Neuronal stem cell (in vitro differentiated cells): ENCODE measurements at regions not wholly inside any gene's neighbourhood (a gene's known extent, or its start where the extent isn't known, plus 50 kb on each side); places are given as distances from the start of the nearest gene placed in this dataset.
A peak's percentile ranks its signal among the peaks of the same experiment; 100 is the strongest.

Source experiments
- DNase-seq: peaks from one replicate; pipeline ENCODE4 v3.0.0-alpha.2; 2013; ENCODE audit warnings: low spot score
- H2AFZ ChIP-seq: one replicate; pipeline ENCODE4 v1.6.1; 2013; ENCODE audit warnings: mild to moderate bottlenecking, low read length, inconsistent platforms
- H2AK5ac ChIP-seq: 2 replicates; pipeline ENCODE4 v1.6.1; 2013; ENCODE audit warnings: low read depth, mild to moderate bottlenecking, inconsistent platforms, low read length, moderate library complexity, mixed read lengths
- H2BK120ac ChIP-seq: 2 replicates; pipeline ENCODE4 v1.6.1; 2013; ENCODE audit warnings: low read depth, mild to moderate bottlenecking, inconsistent platforms, low read length, moderate library complexity, mixed read lengths
- H2BK12ac ChIP-seq: one replicate; pipeline ENCODE4 v1.6.1; 2013; ENCODE audit warnings: low read length, inconsistent platforms
- H2BK15ac ChIP-seq: 2 replicates; pipeline ENCODE4 v1.6.1; 2013; ENCODE audit warnings: mild to moderate bottlenecking, low read length, inconsistent platforms, mixed read lengths
- H2BK5ac ChIP-seq: one replicate; pipeline ENCODE4 v1.6.1; 2013; ENCODE audit warnings: inconsistent platforms, mild to moderate bottlenecking, low read length, moderate library complexity
- H3K14ac ChIP-seq: one replicate; pipeline ENCODE4 v1.6.1; 2013; ENCODE audit warnings: low read length, inconsistent platforms
- H3K18ac ChIP-seq: 2 replicates; pipeline ENCODE4 v1.6.1; 2013; ENCODE audit warnings: low read length, inconsistent platforms
- H3K23ac ChIP-seq: 2 replicates; pipeline ENCODE4 v1.6.1; 2013; ENCODE audit warnings: low read depth, mild to moderate bottlenecking, mixed read lengths, low read length, inconsistent platforms; ENCODE audit not compliant: poor library complexity
- H3K27ac ChIP-seq: replicated peaks from 3 replicates; pipeline ENCODE4 v1.5.1; 2013; ENCODE audit warnings: low read length, inconsistent platforms
- H3K27me3 ChIP-seq, 3 experiments: 2 replicates each; pipeline ENCODE4 v1.6.1; 2013; ENCODE audit warnings: low read length in 3 of 3, mild to moderate bottlenecking in 2 of 3, inconsistent platforms in 1 of 3, low read depth in 1 of 3, mixed read lengths in 1 of 3, moderate library complexity in 1 of 3; ENCODE audit not compliant: control insufficient read depth in 3 of 3, insufficient read depth in 3 of 3
- H3K36me3 ChIP-seq, 2 donors: replicated peaks in 1 of 2; 2 replicates each; pipeline ENCODE4 v1.6.1; 2013; ENCODE audit warnings: low read length in 2 of 2; ENCODE audit not compliant: control insufficient read depth in 2 of 2, insufficient read depth in 2 of 2
- H3K4ac ChIP-seq: 2 replicates; pipeline ENCODE4 v1.6.1; 2013; ENCODE audit warnings: inconsistent platforms, mild to moderate bottlenecking, low read length, moderate library complexity
- H3K4me1 ChIP-seq, 2 donors: 1 replicate in 1 of 2; 2 replicates in 1 of 2; pipeline ENCODE4 v1.6.1; 2013; ENCODE audit warnings: low read length in 2 of 2, low read depth in 1 of 2; ENCODE audit not compliant: control insufficient read depth in 2 of 2, insufficient read depth in 1 of 2
- H3K4me2 ChIP-seq: one replicate; pipeline ENCODE4 v1.6.1; 2013; ENCODE audit warnings: mild to moderate bottlenecking, low read length, inconsistent platforms; ENCODE audit not compliant: insufficient read depth, poor library complexity, severe bottlenecking
- H3K4me3 ChIP-seq, 2 donors: 2 replicates each; pipeline ENCODE4 v1.5.1; 2013; ENCODE audit warnings: low read length in 2 of 2, mild to moderate bottlenecking in 2 of 2, inconsistent platforms in 1 of 2, moderate library complexity in 1 of 2
- H3K79me1 ChIP-seq: one replicate; pipeline ENCODE4 v1.6.1; 2013; ENCODE audit warnings: low read depth, mild to moderate bottlenecking, inconsistent platforms, low read length, moderate library complexity
- H3K9ac ChIP-seq: one replicate; pipeline ENCODE4 v1.6.1; 2013; ENCODE audit warnings: mild to moderate bottlenecking, low read depth, low read length, inconsistent platforms; ENCODE audit not compliant: poor library complexity
- H3K9me3 ChIP-seq, 2 donors: replicated peaks in 1 of 2; 2 replicates each; pipeline versions ENCODE3 to v1.6.1; 2013; ENCODE audit warnings: low read length in 2 of 2, mild to moderate bottlenecking in 2 of 2, inconsistent platforms in 1 of 2, low read depth in 1 of 2, mixed read lengths in 1 of 2, moderate library complexity in 1 of 2; ENCODE audit not compliant: control insufficient read depth in 2 of 2, insufficient read depth in 1 of 2
- H4K8ac ChIP-seq: one replicate; pipeline ENCODE4 v1.6.1; 2013; ENCODE audit warnings: low read depth, mild to moderate bottlenecking, inconsistent platforms, low read length, moderate library complexity
- H4K91ac ChIP-seq: one replicate; pipeline ENCODE4 v1.6.1; 2013; ENCODE audit warnings: low read length, low read depth, mild to moderate bottlenecking, inconsistent platforms; ENCODE audit not compliant: poor library complexity
- WGBS, 2 donors: extraction: QIAGEN DNeasy Blood & Tissue Kit; methylation state at CpG; one replicate each; pipeline ENCODE4 v1.1.7; 2013; ENCODE audit warnings: missing lambda C conversion rate in 2 of 2, mixed read lengths in 1 of 2; ENCODE audit not compliant: insufficient read length in 2 of 2, insufficient replicate concordance in 1 of 2; ENCODE audit errors: extremely low coverage in 2 of 2; 5-methylcytosine and 5-hydroxymethylcytosine counted together

GRCh38 chr6:9518431-9518830, 896.4 kb downstream of the TFAP2A start:
- peaks cover 6 to 11% of the 10 kb centered on the region in 2 donors for H3K4me1 ChIP-seq
- no peak overlapping the region for H4K8ac ChIP-seq
- no peaks in the 10 kb centered on the region for H3K9me3 ChIP-seq
- H3K23ac ChIP-seq = no peak overlapping the region
- no peak overlapping the region for H3K4me3 ChIP-seq
- H3K27ac ChIP-seq = no peak overlapping the region
- no peak overlapping the region for H2BK15ac ChIP-seq
- no CpG with 5 or more reads among the region's 1 CpG for WGBS, 2 donors
- no peak for DNase-seq
- H2BK5ac ChIP-seq = no peak overlapping the region
- H3K9ac ChIP-seq = no peak overlapping the region
- no peak overlapping the region for H3K4ac ChIP-seq
- H3K27me3 ChIP-seq = no peaks in the 10 kb centered on the region
- H2AK5ac ChIP-seq = no peak overlapping the region
- no peak overlapping the region for H3K18ac ChIP-seq
- H4K91ac ChIP-seq = no peak overlapping the region
- H2BK12ac ChIP-seq = no peak overlapping the region
- no peaks in the 10 kb centered on the region for H3K79me1 ChIP-seq
- H3K14ac ChIP-seq = no peak overlapping the region
- H3K4me2 ChIP-seq = no peak overlapping the region
- H2AFZ ChIP-seq = no peak overlapping the region
- H2BK120ac ChIP-seq = no peak overlapping the region
- no peaks in the 10 kb centered on the region for H3K36me3 ChIP-seq

- Histone ChIP-seq H3K9me3 (no peaks in the 10 kb centered on the region), H4K8ac (no peak overlapping the region), H3K27me3 (no peaks in the 10 kb centered on the region), H2BK12ac (no peak overlapping the region), H2BK15ac (no peak overlapping the region), H3K36me3 (no peaks in the 10 kb centered on the region), H3K79me1 (no peaks in the 10 kb centered on the region), H3K23ac (no peak overlapping the region), H3K4me3 (no peak overlapping the region), H2AK5ac (no peak overlapping the region), H3K4me2 (no peak overlapping the region), H3K14ac (no peak overlapping the region), H2BK5ac (no peak overlapping the region), H2AFZ (no peak overlapping the region), H3K4ac (no peak overlapping the region), H3K27ac (no peak overlapping the region), H3K4me1 (peaks cover 6 to 11% of the 10 kb centered on the region in 2 donors), H4K91ac (no peak overlapping the region), H3K18ac (no peak overlapping the region), H2BK120ac (no peak overlapping the region), H3K9ac (no peak overlapping the region)
- no CpG with 5 or more reads among the region's 3 CpGs for WGBS, 2 donors
- DNase-seq = no peak
Observed at GRCh38 chr6:9517806-9518205, 897.1 kb downstream of the TFAP2A start.

GRCh38 chr6:9515633-9516606, 899.0 kb downstream of the TFAP2A start:
- Histone ChIP-seq H3K4me3 (no peak overlapping the region), H2AK5ac (no peak overlapping the region), H3K27ac (no peak overlapping the region), H2BK12ac (no peak overlapping the region), H3K23ac (no peak overlapping the region), H2BK5ac (no peak overlapping the region), H3K9me3 (no peaks in the 10 kb centered on the region), H2BK120ac (no peak overlapping the region), H2BK15ac (no peak overlapping the region), H3K27me3 (no peaks in the 10 kb centered on the region), H4K8ac (no peak overlapping the region), H2AFZ (peak overlapping the region; percentile 80), H4K91ac (no peak overlapping the region), H3K36me3 (no peaks in the 10 kb centered on the region), H3K9ac (no peak overlapping the region), H3K4me1 (peaks cover 6 to 11% of the 10 kb centered on the region in 2 donors), H3K4me2 (no peak overlapping the region), H3K79me1 (no peaks in the 10 kb centered on the region), H3K14ac (no peak overlapping the region), H3K4ac (no peak overlapping the region), H3K18ac (no peak overlapping the region)
- peak; percentile 17 for DNase-seq
- WGBS, 2 donors = no CpG with 5 or more reads among the region's 13 CpGs

- Histone ChIP-seq H2BK120ac (no peak overlapping the region), H3K18ac (no peak overlapping the region), H3K27ac (no peak overlapping the region), H3K9ac (no peak overlapping the region), H3K36me3 (no peaks in the 10 kb centered on the region), H3K4me1 (peaks cover 6 to 11% of the 10 kb centered on the region in 2 donors), H3K14ac (no peak overlapping the region), H2BK15ac (no peak overlapping the region), H3K79me1 (no peaks in the 10 kb centered on the region), H2BK5ac (no peak overlapping the region), H2BK12ac (no peak overlapping the region), H3K4me2 (no peak overlapping the region), H2AK5ac (no peak overlapping the region), H3K4ac (no peak overlapping the region), H3K23ac (no peak overlapping the region), H4K8ac (no peak overlapping the region), H3K9me3 (no peaks in the 10 kb centered on the region), H3K4me3 (no peak overlapping the region), H2AFZ (no peak overlapping the region), H3K27me3 (no peaks in the 10 kb centered on the region), H4K91ac (no peak overlapping the region)
- DNase-seq = no peak
- WGBS, 2 donors = no CpG with 5 or more reads among the region's 1 CpG
Observed at GRCh38 chr6:9514146-9514545, 900.7 kb downstream of the TFAP2A start.
